GM18505 (cell line): ENCODE measurements at regions not wholly inside any gene's neighbourhood (a gene's known extent, or its start where the extent isn't known, plus 50 kb on each side); places are given as distances from the start of the nearest gene placed in this dataset.
"Not testable (repeated sequence)": the region's sequence is repeated elsewhere in the genome, so short reads cannot be mapped to it uniquely, and the experiment has no call there.

Source experiments
- ATAC-seq: cut with Tn5 transposase; IDR thresholded peaks from one replicate; pipeline ENCODE4 v1.9.1; 2021; ENCODE audit not compliant: unreplicated experiment
- POLR2A ChIP-seq: IDR thresholded peaks from 4 replicates; pipeline ENCODE4 v1.6.1; 2011; ENCODE audit warnings: borderline replicate concordance; ENCODE audit not compliant: insufficient read depth, insufficient read length; ENCODE audit errors: extremely low read depth

- no peak for TF ChIP-seq POLR2A
- no peak for ATAC-seq
Observed at GRCh38 chr1:60716472-60716871, 365.9 kb upstream of the NFIA start.

DNA sequence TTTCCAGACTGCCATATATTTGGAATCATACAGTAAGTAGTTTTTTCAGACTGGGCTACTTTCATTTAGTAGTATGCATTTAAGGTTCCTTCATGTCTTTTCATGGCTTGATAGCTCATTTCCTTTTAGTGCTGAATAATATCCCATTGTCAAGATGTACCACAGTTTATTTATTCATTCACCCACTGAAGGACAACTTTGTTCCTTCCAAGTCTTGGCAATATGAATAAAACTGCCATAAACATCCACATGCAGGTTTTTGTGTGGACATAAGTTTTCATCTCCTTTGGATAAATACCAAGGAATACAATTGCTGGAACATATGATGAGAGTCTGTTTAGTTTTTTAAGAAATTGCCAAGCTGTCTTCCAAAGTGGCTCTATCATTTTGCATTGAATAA is 366.4 kb upstream of the NFIA start:
- no peak for ATAC-seq
- TF ChIP-seq POLR2A: no peak

DNA sequence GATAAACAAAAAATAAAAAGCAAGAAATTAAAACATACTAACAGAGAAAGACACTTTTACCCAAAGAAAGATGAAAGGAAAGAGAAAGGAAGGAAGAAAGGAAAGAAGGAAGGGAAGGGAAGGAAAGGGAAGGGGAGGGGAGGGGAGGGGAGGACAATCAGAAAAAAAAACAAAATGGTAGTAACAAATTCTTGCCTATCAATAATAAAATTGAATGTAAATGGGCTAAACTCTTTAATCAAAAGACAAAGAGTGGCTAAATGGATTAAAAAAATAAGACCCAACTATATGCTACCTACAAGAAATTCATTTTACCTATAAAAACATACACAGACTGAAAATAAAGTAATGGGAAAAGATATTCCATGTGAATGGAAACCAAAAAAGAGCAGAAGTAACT is 372.9 kb upstream of the NFIA start:
- TF ChIP-seq POLR2A: no peak
- no peak for ATAC-seq

DNA sequence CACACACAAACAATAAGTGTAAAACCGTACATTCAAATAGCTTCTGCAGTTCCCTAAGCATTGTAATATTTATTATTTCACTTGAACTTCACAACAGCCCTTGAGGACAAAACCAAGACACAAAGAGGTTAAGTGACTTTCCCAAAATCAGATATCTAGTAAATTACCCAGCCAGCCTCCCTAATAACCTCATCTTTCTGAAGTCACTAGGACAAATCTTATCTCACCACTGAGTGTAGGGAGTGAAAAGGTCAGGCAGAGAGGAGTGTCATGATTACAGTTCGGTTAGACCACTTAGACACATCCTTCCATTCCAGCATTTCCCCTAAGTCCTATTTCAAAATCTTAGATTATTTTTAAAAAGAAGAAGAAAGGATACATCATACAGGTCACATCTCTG is 377.3 kb upstream of the NFIA start:
- no peak for TF ChIP-seq POLR2A
- no peak for ATAC-seq

- no peak for ATAC-seq
- no peak for TF ChIP-seq POLR2A
Observed at GRCh38 chr1:60703155-60703554, 379.2 kb upstream of the NFIA start.

GRCh38 chr1:60699325-60699724 is 383.0 kb upstream of the NFIA start:
- no peak for ATAC-seq
- no peak for TF ChIP-seq POLR2A

DNA sequence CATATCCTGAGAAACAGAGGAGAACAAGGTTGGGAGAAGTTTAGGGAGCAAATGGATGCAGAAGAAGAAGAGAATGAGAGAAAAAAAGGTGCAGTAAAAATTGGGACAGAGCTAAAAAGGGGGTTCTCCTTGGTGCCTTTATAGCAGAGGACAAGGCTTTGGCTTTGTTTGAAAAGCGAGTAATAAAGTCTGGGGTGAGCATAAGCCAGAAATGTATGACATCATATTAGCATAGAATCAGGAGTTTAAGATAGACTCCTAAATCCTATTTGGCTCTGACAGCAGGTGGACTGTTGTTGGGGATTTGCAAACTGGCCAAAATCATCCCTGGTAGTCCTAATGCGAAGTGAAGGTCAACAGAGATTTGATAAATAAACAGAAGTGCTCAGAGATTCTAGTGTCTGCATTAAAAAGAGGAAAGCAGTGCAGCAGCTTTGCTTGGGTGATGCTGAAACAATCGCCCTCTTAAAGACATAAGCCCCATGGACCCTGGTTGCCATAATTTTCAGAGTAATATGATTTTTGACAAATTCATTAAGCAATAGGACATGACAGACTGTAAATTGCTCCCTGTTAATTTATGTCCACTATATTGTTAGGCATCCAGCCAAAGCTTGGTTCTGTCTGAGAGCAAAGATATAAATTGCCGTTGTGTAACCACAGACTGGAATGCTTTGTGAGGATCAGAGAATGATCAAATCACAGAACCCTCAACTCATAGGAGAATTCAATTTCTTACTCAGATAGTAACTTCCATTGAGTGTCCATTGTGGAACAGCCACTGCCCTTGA is 385.0 kb upstream of the NFIA start:
- no peak for ATAC-seq
- no peak for TF ChIP-seq POLR2A

- TF ChIP-seq POLR2A: no peak
- ATAC-seq: no peak
Observed at GRCh38 chr1:60696512-60696911, 385.8 kb upstream of the NFIA start.

DNA sequence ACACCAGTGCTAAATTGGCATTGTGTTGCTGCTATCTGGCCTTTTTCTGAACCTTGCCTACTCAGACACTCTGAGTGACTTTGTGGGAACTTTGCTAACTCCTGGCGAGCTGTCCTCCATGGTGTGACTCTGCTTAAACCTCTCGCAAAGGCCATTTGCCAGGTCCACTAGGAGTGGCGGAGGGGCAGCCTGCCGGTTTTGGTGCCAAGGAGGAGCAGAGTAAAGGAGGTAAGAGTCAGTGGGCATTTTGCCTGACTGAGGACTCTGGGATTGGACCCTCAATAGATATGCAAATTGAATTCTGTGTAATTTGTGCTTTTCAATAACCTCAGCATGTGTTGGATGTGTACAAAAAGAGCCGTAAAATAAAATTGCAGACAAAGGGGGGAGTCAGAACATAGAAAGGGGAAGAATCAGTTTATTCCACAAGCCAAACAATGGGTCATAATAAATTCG is 386.6 kb upstream of the NFIA start:
- ATAC-seq: no peak
- no peak for TF ChIP-seq POLR2A

DNA sequence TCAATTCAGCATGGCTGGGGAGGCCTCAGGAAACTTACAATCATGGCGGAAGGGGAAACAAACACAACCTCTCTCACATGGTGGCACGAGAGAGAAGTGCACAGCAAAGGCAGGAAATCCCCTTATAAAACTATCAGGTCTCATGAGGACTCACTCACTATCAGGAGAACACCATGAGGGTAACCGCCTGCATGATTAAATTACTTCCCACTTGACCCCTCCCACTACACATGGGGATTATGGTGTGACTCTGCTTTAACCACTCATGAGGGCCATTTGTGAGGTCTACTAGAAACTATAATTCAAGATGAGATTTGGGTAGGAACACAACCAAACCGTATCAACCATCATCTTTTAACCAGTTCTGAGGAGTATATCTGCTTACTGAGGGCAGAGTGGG is 387.4 kb upstream of the NFIA start:
- no peak for TF ChIP-seq POLR2A
- ATAC-seq: no peak

GRCh38 chr1:60692031-60692430 is 390.3 kb upstream of the NFIA start:
- TF ChIP-seq POLR2A: no peak
- no peak for ATAC-seq

- ATAC-seq: not testable (repeated sequence)
Observed at GRCh38 chr1:60688221-60688620, 394.1 kb upstream of the NFIA start.

GRCh38 chr1:60681095-60681860 is 401.1 kb upstream of the NFIA start:
- no peak for ATAC-seq
- TF ChIP-seq POLR2A: no peak

DNA sequence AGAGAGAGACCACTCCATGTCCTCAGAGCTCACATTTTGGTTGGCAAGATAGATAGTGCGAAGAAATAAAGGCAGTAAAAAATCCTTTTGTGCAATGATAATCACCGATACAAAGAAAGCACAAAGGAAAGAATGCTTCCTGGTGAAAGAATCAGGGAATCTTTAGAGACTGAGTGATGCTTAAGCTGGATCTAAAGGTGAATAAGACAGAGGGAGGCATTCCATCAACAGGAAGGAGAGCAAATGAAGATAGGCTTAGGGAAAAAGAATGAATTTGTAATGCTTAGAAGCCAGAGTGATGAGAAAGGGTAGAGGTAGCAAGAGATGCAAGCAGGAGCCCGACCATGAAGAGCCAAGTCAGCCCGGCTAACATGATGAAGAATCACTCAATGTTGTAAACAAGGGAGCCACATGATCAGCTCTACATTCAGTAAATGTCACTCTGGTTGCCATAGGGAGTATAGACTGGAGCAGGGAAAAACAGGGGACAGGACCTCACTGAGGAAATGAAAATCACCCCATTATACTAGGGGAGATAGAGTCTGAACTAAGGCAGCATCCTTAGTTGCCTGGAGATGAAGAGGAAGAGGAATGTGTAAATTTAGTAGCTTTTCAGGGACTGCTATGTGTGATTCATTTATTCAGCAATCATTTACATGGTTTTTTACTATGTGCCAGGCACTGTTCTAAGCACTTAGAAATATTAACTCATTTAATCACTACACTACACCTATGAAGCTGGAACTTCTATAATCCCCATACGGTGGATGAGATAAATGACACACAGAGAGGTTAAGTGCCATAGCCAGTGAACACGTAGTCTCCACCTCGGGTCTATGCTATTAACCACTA is 402.6 kb upstream of the NFIA start:
- ATAC-seq: no peak
- TF ChIP-seq POLR2A: no peak

GRCh38 chr1:60678802-60679201 is 403.6 kb upstream of the NFIA start:
- no peak for TF ChIP-seq POLR2A
- ATAC-seq: no peak
